ENCODE measurements at regions not wholly inside any gene's neighbourhood (a gene's known extent, or its start where the extent isn't known, plus 50 kb on each side); places are given as distances from the start of the nearest gene placed in this dataset.
A peak's percentile ranks its signal among the peaks of the same experiment; 100 is the strongest.
"Not testable (repeated sequence)": the region's sequence is repeated elsewhere in the genome, so short reads cannot be mapped to it uniquely, and the experiment has no call there.

DNA sequence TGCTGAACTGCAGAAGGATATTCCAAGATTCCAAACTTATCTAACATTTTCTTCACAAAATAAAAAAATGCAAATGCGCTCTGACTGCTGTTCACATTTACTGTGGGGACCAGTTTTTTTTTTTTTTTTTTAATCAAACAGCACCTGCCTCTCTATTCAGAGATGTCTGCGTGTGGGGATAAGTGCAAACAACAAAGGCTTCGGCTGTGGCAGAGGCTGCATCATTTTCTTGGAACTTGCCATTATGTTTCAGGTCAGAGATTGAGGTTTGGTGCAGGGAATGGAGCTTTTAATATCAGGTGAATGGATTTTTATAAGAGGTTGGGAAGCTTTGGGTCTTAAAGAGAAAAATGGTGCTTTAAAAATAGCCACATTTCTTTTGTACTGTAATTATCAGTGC, 78.2 kb upstream of the TET2 start:
- TF ChIP-seq CTCF (IDR thresholded peaks at IDR 0.05; ENCODE audit: low read depth, low read length) = no peak

GRCh38 chr4:105072095-105072494, 74.6 kb upstream of the TET2 start:
- H3K4me3 ChIP-seq (ENCODE audit: low read depth, low read length) = not testable (repeated sequence)

More for the DNA sequence above, 78.2 kb upstream of the TET2 start:
- H3K4me3 ChIP-seq (ENCODE audit: low read depth, low read length) = no peak overlapping the region

- TF ChIP-seq CTCF (IDR thresholded peaks at IDR 0.05; ENCODE audit: low read depth, low read length) = no peak
- no peak overlapping the region for H3K4me3 ChIP-seq (ENCODE audit: low read depth, low read length)
These were observed 72.6 kb upstream of the TET2 start for GRCh38 chr4:105074097-105074496.

DNA sequence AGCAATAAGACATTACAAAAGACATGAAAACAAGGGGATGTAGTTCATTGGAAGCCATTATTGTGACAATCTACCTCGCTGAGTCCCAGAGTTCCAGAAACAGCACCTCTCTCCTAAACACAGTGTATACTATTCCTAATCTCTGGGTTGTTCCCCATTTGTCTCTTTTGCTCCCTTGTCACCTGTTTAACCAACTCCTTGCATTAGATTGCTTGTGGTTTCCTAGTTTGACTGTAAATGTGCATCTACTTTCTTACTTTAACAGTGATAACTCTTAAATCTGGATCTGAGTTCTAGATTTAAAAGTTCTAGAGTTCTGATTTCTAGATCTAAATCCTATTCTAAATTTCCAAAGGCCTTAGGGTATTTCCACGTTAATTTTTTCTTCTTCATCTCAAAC, 71.6 kb upstream of the TET2 start:
- H3K4me3 ChIP-seq (ENCODE audit: low read depth, low read length) = no peak overlapping the region
- TF ChIP-seq CTCF (IDR thresholded peaks at IDR 0.05; ENCODE audit: low read depth, low read length) = no peak

DNA sequence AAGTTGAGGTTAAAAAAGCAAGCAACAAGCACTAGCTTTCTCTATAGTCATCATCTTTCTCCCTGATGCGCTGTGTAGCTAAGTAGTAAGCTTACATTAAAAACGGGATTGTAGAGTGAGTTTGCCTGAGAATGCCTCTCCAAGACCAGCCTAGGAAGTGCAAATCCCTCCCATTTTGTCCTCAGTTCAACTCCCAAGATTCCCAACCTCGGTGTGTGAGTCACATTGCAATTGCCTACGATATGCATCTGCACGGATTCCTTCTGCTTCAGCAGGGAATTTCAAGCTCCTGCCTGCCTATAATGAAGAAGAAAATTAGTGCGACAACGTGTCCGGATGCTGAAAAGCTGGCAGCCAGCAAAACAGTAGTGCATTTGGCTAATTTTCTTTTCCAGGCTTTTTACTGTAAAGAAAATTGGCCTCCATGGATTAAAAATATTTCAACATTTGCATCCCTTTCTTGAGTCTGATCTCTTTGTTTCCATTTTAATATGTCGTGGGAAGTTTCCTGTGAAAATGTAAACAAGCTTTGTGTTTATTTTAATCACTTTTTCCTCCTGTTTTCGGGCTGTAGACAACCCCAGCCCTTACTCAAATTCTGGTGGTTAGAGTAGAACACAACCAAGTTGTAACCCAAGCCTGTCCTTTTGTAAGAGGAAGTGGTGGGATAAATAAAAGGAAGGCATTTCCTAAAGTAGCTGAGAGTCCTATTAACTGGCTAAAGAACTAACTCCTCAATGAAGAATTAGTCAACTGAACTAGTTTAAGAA, 58.4 kb upstream of the TET2 start:
- H3K4me3 ChIP-seq (ENCODE audit: low read depth, low read length) = peak overlapping the region; percentile 52
- TF ChIP-seq CTCF (IDR thresholded peaks at IDR 0.05; ENCODE audit: low read depth, low read length) = no peak

- no peak for TF ChIP-seq CTCF (IDR thresholded peaks at IDR 0.05; ENCODE audit: low read depth, low read length)
- no peak overlapping the region for H3K4me3 ChIP-seq (ENCODE audit: low read depth, low read length)
These were observed 54.3 kb upstream of the TET2 start for GRCh38 chr4:105092356-105092755.

DNA sequence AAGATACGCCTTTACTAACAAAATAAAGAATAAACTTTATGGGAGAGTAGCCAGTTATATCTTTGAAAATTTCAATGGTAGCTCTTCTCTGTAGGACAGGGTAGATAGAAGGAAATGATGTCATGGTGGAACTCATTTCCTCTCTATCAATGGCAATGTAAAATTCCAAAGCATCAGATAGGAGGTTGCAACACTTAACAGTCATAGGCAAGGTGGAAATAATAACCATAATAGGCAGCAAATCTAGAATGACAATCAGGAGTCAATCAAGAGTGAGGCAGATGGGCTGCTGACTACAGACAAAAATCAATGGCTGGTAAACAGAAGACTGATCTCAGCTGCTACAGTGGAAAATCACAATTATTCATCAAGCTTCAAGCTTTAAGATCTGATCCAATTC, 53.9 kb upstream of the TET2 start:
- TF ChIP-seq CTCF (IDR thresholded peaks at IDR 0.05; ENCODE audit: low read depth, low read length) = no peak
- H3K4me3 ChIP-seq (ENCODE audit: low read depth, low read length) = no peak overlapping the region

DNA sequence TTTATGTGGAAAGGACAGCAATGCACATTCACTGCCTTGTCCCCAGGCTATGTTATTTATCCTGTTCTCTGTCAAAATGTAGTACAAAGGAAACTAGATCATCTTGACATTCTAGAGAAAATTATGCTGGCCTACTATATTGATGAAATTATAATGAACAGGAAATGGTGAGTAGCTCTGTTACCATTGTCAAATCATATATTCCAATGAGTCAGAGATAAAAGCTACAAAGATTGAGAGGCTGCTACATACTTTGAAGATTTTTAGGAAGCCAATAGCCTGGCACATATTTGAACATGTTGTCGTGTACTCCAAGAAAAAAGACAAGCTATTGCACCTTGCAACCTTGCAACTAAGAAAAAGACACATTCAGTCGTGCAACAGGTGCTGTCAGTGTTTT, 52.7 kb upstream of the TET2 start:
- no peak for TF ChIP-seq CTCF (IDR thresholded peaks at IDR 0.05; ENCODE audit: low read depth, low read length)
- no peak overlapping the region for H3K4me3 ChIP-seq (ENCODE audit: low read depth, low read length)

Measured in WI38 (cell line).